Left lung (tissue), 4 donors: ENCODE measurements at regions not wholly inside any gene's neighbourhood (a gene's known extent, or its start where the extent isn't known, plus 50 kb on each side); places are given as distances from the start of the nearest gene placed in this dataset.

ENCODE experiments used
- ATAC-seq: fragments of 200-7000 bp; cut with Tn5 transposase; one replicate; pipeline ENCODE4 v1.9.1; 2020; ENCODE audit warnings: moderate library complexity
- DNase-seq, 4 donors: peaks; one replicate each; pipeline ENCODE4 v3.0.0-alpha.2; 2013 to 2020
- H3K27ac ChIP-seq, 2 donors: fragments of 200-600 bp; sonication (generic) in 1 of 2; one replicate each; pipeline versions ENCODE4 v1.5.0 to v1.8.0; 2020 to 2021
- H3K27me3 ChIP-seq, 2 donors: fragments of 200-600 bp; sonication (generic) in 1 of 2; one replicate each; pipeline versions ENCODE4 v1.5.0 to v1.8.0; 2020 to 2021
- H3K36me3 ChIP-seq, 2 donors: fragments of 200-600 bp; sonication (generic) in 1 of 2; one replicate each; pipeline versions ENCODE4 v1.5.0 to v1.8.0; 2020 to 2021
- H3K4me1 ChIP-seq, 2 donors: fragments of 200-600 bp; one replicate each; pipeline ENCODE4 v1.8.0; 2021
- H3K4me3 ChIP-seq, 2 donors: fragments of 200-600 bp; sonication (generic) in 1 of 2; one replicate each; pipeline versions ENCODE4 v1.5.0 to v1.8.0; 2020 to 2021; ENCODE audit warnings: mild to moderate bottlenecking in 1 of 2
- H3K9me3 ChIP-seq, 2 donors: fragments of 200-600 bp; sonication (generic) in 1 of 2; one replicate each; pipeline versions ENCODE4 v1.5.0 to v1.8.0; 2020 to 2021
- CTCF ChIP-seq, 2 donors: fragments of 200-600 bp; sonication (generic) in 1 of 2; IDR thresholded peaks; one replicate each; pipeline versions ENCODE4 v1.5.0 to v1.8.0; 2021; ENCODE audit warnings: antibody characterized with exemption in 2 of 2
- intact Hi-C, 2 donors: fragments of 100-400 bp; cut with DNase I; formaldehyde crosslinking; loops; one replicate each; pipeline versions ENCODE4 v1.11.2 to v1.14.2; 2022
- donor health status: DM: no; HTN: yes; CAD: no.
- donor health status: DM: no; HTN: no; CAD: no.

GRCh38 chr1:67942274-67942673, 108.2 kb downstream of the DIRAS3 start:
- no peak for TF ChIP-seq CTCF (IDR thresholded peaks at IDR 0.05)
- no peak overlapping the region for H3K27ac ChIP-seq
- H3K27me3 ChIP-seq = no peaks in the 10 kb centered on the region
- H3K4me3 ChIP-seq = no peak overlapping the region
- ATAC-seq (no peak), DNase-seq (no peak)
- intact Hi-C loops = no loop called here
- peaks cover 0 to 4% of the 10 kb centered on the region in 2 donors for H3K4me1 ChIP-seq
- H3K9me3 ChIP-seq = no peaks in the 10 kb centered on the region
- H3K36me3 ChIP-seq = no peaks in the 10 kb centered on the region

- no peaks in the 10 kb centered on the region for H3K9me3 ChIP-seq
- DNase-seq (no peak), ATAC-seq (no peak)
- H3K36me3 ChIP-seq = no peaks in the 10 kb centered on the region
- intact Hi-C loops = no loop called here
- H3K4me1 ChIP-seq = peaks cover 0 to 4% of the 10 kb centered on the region in 2 donors
- H3K4me3 ChIP-seq = no peak overlapping the region
- no peaks in the 10 kb centered on the region for H3K27me3 ChIP-seq
- TF ChIP-seq CTCF (IDR thresholded peaks at IDR 0.05) = no peak
- no peak overlapping the region for H3K27ac ChIP-seq
Measured at GRCh38 chr1:67941746-67942145, 108.5 kb upstream of the GNG12 start.

- Histone ChIP-seq H3K9me3 (no peaks in the 10 kb centered on the region), H3K4me1 (peaks cover 0 to 4% of the 10 kb centered on the region in 2 donors), H3K27ac (no peak overlapping the region), H3K27me3 (no peaks in the 10 kb centered on the region), H3K36me3 (no peaks in the 10 kb centered on the region), H3K4me3 (no peak overlapping the region)
- no peak for TF ChIP-seq CTCF (IDR thresholded peaks at IDR 0.05)
- intact Hi-C loops = no loop called here
- no peak for ATAC-seq
- no peak for DNase-seq
Measured at GRCh38 chr1:67941155-67941554, 107.9 kb upstream of the GNG12 start.

GRCh38 chr1:67939942-67940341, 106.7 kb upstream of the GNG12 start:
- DNase-seq = no peak
- no peak overlapping the region for H3K4me3 ChIP-seq
- no peak overlapping the region for H3K27ac ChIP-seq
- no peak for ATAC-seq
- no peaks in the 10 kb centered on the region for H3K27me3 ChIP-seq
- peaks cover 0 to 4% of the 10 kb centered on the region in 2 donors for H3K4me1 ChIP-seq
- no peak for TF ChIP-seq CTCF (IDR thresholded peaks at IDR 0.05)
- H3K36me3 ChIP-seq = no peaks in the 10 kb centered on the region
- intact Hi-C loops = no loop called here
- H3K9me3 ChIP-seq = no peaks in the 10 kb centered on the region

GRCh38 chr1:67939186-67939743, 106.0 kb upstream of the GNG12 start:
- Histone ChIP-seq H3K27ac (peak overlapping the region in 1 of 2 donors; percentile 28), H3K4me3 (no peak overlapping the region), H3K4me1 (peaks cover 0 to 4% of the 10 kb centered on the region in 2 donors), H3K9me3 (no peaks in the 10 kb centered on the region), H3K36me3 (no peaks in the 10 kb centered on the region), H3K27me3 (no peaks in the 10 kb centered on the region)
- TF ChIP-seq CTCF (IDR thresholded peaks at IDR 0.05) = no peak
- ATAC-seq = no peak
- intact Hi-C loops = no loop called here
- DNase-seq = peak in 1 of 4 donors; percentile 19
